ENCODE measurements at regions not wholly inside any gene's neighbourhood (a gene's known extent, or its start where the extent isn't known, plus 50 kb on each side); places are given as distances from the start of the nearest gene placed in this dataset.
A peak's percentile ranks its signal among the peaks of the same experiment; 100 is the strongest.

GRCh38 chr2:113826346-113827285 lies 63.3 kb upstream of the ACTR3 start:
- Mint-ChIP-seq H3K36me3 (ENCODE audit: insufficient read depth, unreplicated experiment) (peaks cover 30% of the 10 kb centered on the region), H3K27ac (ENCODE audit: unreplicated experiment) (peak overlapping the region; percentile 92), H3K27me3 (ENCODE audit: insufficient read depth, unreplicated experiment) (no peaks in the 10 kb centered on the region), H3K4me3 (ENCODE audit: unreplicated experiment) (peak overlapping the region; percentile 39), H3K4me1 (ENCODE audit: low read depth, unreplicated experiment) (peaks cover 51% of the 10 kb centered on the region), H3K9me3 (ENCODE audit: unreplicated experiment) (peaks cover 9% of the 10 kb centered on the region)
- H3K4me3 ChIP-seq (ENCODE audit: low read depth, low read length): no peak overlapping the region
- ChIA-PET CTCF (interaction anchor here (0.5 to 0.7 kb wide), 2 partner anchors 173 to 1928 kb away, joined by 3 to 4 read pairs; partner anchors contain the start of gene MERTK), POLR2A (interaction anchor here (1.0 to 1.4 kb wide), 3 partner anchors 8 to 70 kb away, joined by 3 to 9 read pairs (median 6); partner anchors contain the start of gene SLC35F5)
- peak; percentile 80 to 85 for DNase-seq
- no peaks in the 10 kb centered on the region for H3K27me3 ChIP-seq (replicated peaks; ENCODE audit: control insufficient read depth, insufficient read depth, low read length)
- H3K36me3 ChIP-seq (ENCODE audit: control insufficient read depth, insufficient read depth, low read length): no peaks in the 10 kb centered on the region
- intact Hi-C loops (cut with micrococcal nuclease; ENCODE audit: unreplicated experiment): loop anchor here (1.0 to 2.0 kb wide), 6 partner anchors 8 to 70 kb away; partner anchors contain the start of gene SLC35F5
- peaks cover 54% of the 10 kb centered on the region for H3K4me1 ChIP-seq
- peaks cover 8% of the 10 kb centered on the region; the same call in 1 of the 2 replicates for H3K9me3 ChIP-seq
- no TSS peak for BruUV-seq (replicated peaks)
- no peak for TF ChIP-seq CTCF (IDR thresholded peaks at IDR 0.05; ENCODE audit: insufficient read depth in 1 of 2, low read depth in 1 of 2, low read length in 1 of 2, severe bottlenecking in 1 of 2, unreplicated experiment in 1 of 2)

- peaks cover 23% of the 10 kb centered on the region for H3K36me3 Mint-ChIP-seq (ENCODE audit: insufficient read depth, unreplicated experiment)
- H3K27ac Mint-ChIP-seq (ENCODE audit: unreplicated experiment): peak overlapping the region; percentile 27
- Histone ChIP-seq H3K4me3 (ENCODE audit: low read depth, low read length) (no peak overlapping the region), H3K9me3 (peaks cover 5% of the 10 kb centered on the region; the same call in 1 of the 2 replicates), H3K27me3 (replicated peaks; ENCODE audit: control insufficient read depth, insufficient read depth, low read length) (no peaks in the 10 kb centered on the region), H3K36me3 (ENCODE audit: control insufficient read depth, insufficient read depth, low read length) (no peaks in the 10 kb centered on the region), H3K4me1 (peaks cover 59% of the 10 kb centered on the region)
- H3K4me1 Mint-ChIP-seq (ENCODE audit: low read depth, unreplicated experiment): peaks cover 56% of the 10 kb centered on the region
- CTCF ChIA-PET: no interaction called here
- no peaks in the 10 kb centered on the region for H3K27me3 Mint-ChIP-seq (ENCODE audit: insufficient read depth, unreplicated experiment)
- H3K9me3 Mint-ChIP-seq (ENCODE audit: unreplicated experiment): peaks cover 13% of the 10 kb centered on the region
- TF ChIP-seq CTCF (IDR thresholded peaks at IDR 0.05; ENCODE audit: insufficient read depth in 1 of 2, low read depth in 1 of 2, low read length in 1 of 2, severe bottlenecking in 1 of 2, unreplicated experiment in 1 of 2): no peak
- POLR2A ChIA-PET: no interaction called here
- intact Hi-C loops (cut with micrococcal nuclease; ENCODE audit: unreplicated experiment): no loop called here
- no peak overlapping the region for H3K4me3 Mint-ChIP-seq (ENCODE audit: unreplicated experiment)
- no peak for DNase-seq
- no TSS peak for BruUV-seq (replicated peaks)
Measured at GRCh38 chr2:113823716-113824595, 65.9 kb upstream of the ACTR3 start.

Measured in Caco-2 (cell line).